Thoracic aorta (tissue), 2 donors: ENCODE measurements at regions not wholly inside any gene's neighbourhood (a gene's known extent, or its start where the extent isn't known, plus 50 kb on each side); places are given as distances from the start of the nearest gene placed in this dataset.

ENCODE experiments used
- ATAC-seq: fragments of 150-250 bp; one replicate; pipeline ENCODE4 v1.8.0; 2017; ENCODE audit warnings: low read depth; ENCODE audit not compliant: insufficient number of reproducible peaks, low FRiP score
- DNase-seq: peaks from one replicate; pipeline ENCODE4 v3.0.0-alpha.2; 2020; ENCODE audit warnings: low spot score
- H3K27ac ChIP-seq, 2 donors: fragments of 200-600 bp; sonication (generic); 1 replicate in 1 of 2; 2 replicates in 1 of 2; pipeline ENCODE4 v1.5.1; 2016; ENCODE audit warnings: mild to moderate bottlenecking in 2 of 2, moderate library complexity in 2 of 2
- H3K27me3 ChIP-seq: fragments of 200-600 bp; sonication (generic); replicated peaks from 2 replicates; pipeline ENCODE4 v1.6.0; 2016; ENCODE audit warnings: mild to moderate bottlenecking; ENCODE audit not compliant: insufficient read depth
- H3K36me3 ChIP-seq: fragments of 200-600 bp; sonication (generic); one replicate; pipeline ENCODE4 v1.5.1; 2016
- H3K4me1 ChIP-seq, 2 donors: fragments of 200-600 bp; sonication (generic); 1 replicate in 1 of 2; 2 replicates in 1 of 2; pipeline versions ENCODE4 v1.5.1 to v1.6.0; 2016; ENCODE audit warnings: low read depth in 2 of 2, mild to moderate bottlenecking in 1 of 2; ENCODE audit not compliant: control insufficient read depth in 1 of 2
- H3K4me3 ChIP-seq: fragments of 200-600 bp; sonication (generic); 2 replicates; pipeline ENCODE4 v1.5.1; 2016; ENCODE audit warnings: mild to moderate bottlenecking
- H3K9me3 ChIP-seq: fragments of 200-600 bp; sonication (generic); 2 replicates; pipeline ENCODE4 v1.5.1; 2016
- CTCF ChIP-seq: fragments of 200-600 bp; sonication (generic); IDR thresholded peaks from one replicate; pipeline ENCODE4 v1.5.1; 2019; ENCODE audit warnings: antibody characterized with exemption

- Histone ChIP-seq H3K27ac (no peak overlapping the region), H3K9me3 (no peaks in the 10 kb centered on the region), H3K27me3 (no peaks in the 10 kb centered on the region), H3K4me1 (peaks cover 11 to 25% of the 10 kb centered on the region in 2 donors), H3K36me3 (no peaks in the 10 kb centered on the region), H3K4me3 (no peak overlapping the region)
- ATAC-seq (no peak), DNase-seq (no peak)
- no peak for TF ChIP-seq CTCF
These were observed 54.6 kb upstream of the PARM1 start for GRCh38 chr4:74878323-74878722.

GRCh38 chr4:74875451-74875850 is 57.5 kb upstream of the PARM1 start:
- Histone ChIP-seq H3K36me3 (no peaks in the 10 kb centered on the region), H3K4me3 (no peak overlapping the region), H3K9me3 (no peaks in the 10 kb centered on the region), H3K27me3 (no peaks in the 10 kb centered on the region), H3K27ac (peak overlapping the region; percentile 50 to 63), H3K4me1 (peaks cover 17 to 35% of the 10 kb centered on the region in 2 donors)
- no peak for TF ChIP-seq CTCF
- DNase-seq (no peak), ATAC-seq (no peak)

GRCh38 chr4:74874753-74875367 is 58.1 kb upstream of the PARM1 start:
- H3K4me3 ChIP-seq, result no peak overlapping the region
- peak overlapping the region; percentile 62 to 63 for H3K27ac ChIP-seq
- no peaks in the 10 kb centered on the region for H3K27me3 ChIP-seq
- peak; percentile 85 for TF ChIP-seq CTCF
- DNase-seq (no peak), ATAC-seq (peak; percentile 89)
- peaks cover 17 to 35% of the 10 kb centered on the region in 2 donors for H3K4me1 ChIP-seq
- H3K36me3 ChIP-seq, result no peaks in the 10 kb centered on the region
- H3K9me3 ChIP-seq, result no peaks in the 10 kb centered on the region

GRCh38 chr4:74873545-74874301 is 59.2 kb upstream of the PARM1 start:
- no peak for TF ChIP-seq CTCF
- peak overlapping the region; percentile 61 to 62 for H3K27ac ChIP-seq
- DNase-seq (no peak), ATAC-seq (no peak)
- H3K4me3 ChIP-seq, result peak overlapping the region; percentile 15
- no peaks in the 10 kb centered on the region for H3K36me3 ChIP-seq
- no peaks in the 10 kb centered on the region for H3K9me3 ChIP-seq
- H3K4me1 ChIP-seq, result peaks cover 17 to 35% of the 10 kb centered on the region in 2 donors
- H3K27me3 ChIP-seq, result no peaks in the 10 kb centered on the region

GRCh38 chr4:74858921-74859562 is 64.7 kb upstream of the BTC start:
- Histone ChIP-seq H3K27ac (no peak overlapping the region), H3K4me1 (no peaks in the 10 kb centered on the region), H3K27me3 (no peaks in the 10 kb centered on the region), H3K4me3 (no peak overlapping the region), H3K36me3 (no peaks in the 10 kb centered on the region), H3K9me3 (no peaks in the 10 kb centered on the region)
- ATAC-seq, result no peak
- TF ChIP-seq CTCF, result no peak
- no peak for DNase-seq
